Limb (tissue), 2 donors: ENCODE measurements at regions not wholly inside any gene's neighbourhood (a gene's known extent, or its start where the extent isn't known, plus 50 kb on each side); places are given as distances from the start of the nearest gene placed in this dataset.
"Not testable (repeated sequence)": the region's sequence is repeated elsewhere in the genome, so short reads cannot be mapped to it uniquely, and the experiment has no call there.

Experiments
- DNase-seq, 2 donors: peaks; one replicate each; pipeline ENCODE4 v3.0.0-alpha.2; 2016; ENCODE audit errors: extremely low spot score in 2 of 2

DNA sequence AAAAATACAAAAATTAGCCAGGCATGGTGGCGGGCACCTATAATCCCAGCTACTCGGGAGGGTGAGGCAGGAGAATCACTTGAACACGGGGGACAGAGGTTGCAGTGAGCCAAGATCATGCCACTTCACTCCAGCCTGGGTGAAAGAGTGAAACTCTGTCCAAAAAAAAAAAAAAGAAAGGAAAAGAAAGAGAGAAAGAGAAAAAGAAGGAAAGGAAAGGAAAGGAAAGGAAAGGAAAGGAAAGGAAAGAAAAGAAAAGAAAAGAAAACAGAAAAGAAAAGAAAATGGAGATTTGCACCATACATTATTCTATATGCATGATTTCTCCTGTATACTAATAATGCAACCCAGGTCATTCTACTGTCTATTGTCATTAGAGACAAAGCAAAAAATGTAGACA is 421.5 kb downstream of the PCDH19 start:
- DNase-seq: not testable (repeated sequence)

DNA sequence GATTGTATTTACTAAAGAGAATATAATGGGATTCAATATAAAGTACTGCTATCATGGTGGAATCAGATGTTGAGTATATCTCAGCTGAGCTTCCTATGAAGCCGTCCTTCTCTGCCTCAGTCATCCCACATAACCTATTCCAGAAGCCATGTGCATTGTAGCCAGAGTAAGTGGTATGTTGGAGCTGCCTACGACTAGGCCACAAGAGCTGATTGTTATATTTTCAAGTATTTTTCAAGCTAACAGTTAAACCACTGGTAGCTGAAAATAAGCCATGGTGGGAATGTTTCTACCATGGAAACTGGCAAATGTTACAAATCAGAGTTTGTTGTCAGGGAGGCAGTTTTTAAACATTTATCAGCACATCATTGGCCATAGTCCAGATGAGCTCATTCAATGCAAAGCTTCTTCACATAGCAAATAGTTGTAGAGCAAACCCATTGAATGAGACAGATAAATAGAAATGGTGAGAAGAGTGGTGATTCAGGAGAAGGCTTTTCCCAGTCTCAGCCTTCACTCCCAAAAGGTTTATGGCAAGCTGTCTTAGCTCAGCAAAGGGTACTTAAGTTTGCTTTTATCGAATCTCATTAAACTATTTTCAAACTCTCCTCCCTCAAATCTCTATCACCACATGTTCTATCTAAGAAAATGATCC is 436.4 kb downstream of the PCDH19 start:
- DNase-seq: no peak

DNA sequence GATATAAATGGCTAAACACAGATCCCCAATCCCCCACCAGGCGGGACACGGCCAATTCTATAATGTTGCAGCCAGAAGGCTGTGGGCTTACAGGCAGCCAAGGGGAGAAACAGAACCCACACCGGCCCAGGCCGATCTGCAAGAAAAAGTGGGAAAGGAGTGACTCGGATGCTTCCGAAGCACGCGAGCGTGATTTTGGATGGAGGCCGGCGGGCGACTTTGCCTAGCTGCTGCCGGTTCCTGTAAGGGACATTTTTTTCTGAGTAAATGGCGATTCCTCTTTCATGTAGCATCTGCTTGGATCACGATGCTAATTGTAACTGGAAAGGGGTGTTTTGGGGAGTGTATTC is 470.2 kb downstream of the PCDH19 start:
- DNase-seq: peak in 1 of 2 donors; percentile 19

- DNase-seq: peak in 1 of 2 donors; percentile 20
These were observed 470.7 kb downstream of the PCDH19 start for GRCh38 chrX:99939206-99939882.

- DNase-seq: no peak
These were observed 471.6 kb downstream of the PCDH19 start for GRCh38 chrX:99938464-99938863.

GRCh38 chrX:99933865-99934264 is 476.2 kb downstream of the PCDH19 start:
- no peak for DNase-seq

DNA sequence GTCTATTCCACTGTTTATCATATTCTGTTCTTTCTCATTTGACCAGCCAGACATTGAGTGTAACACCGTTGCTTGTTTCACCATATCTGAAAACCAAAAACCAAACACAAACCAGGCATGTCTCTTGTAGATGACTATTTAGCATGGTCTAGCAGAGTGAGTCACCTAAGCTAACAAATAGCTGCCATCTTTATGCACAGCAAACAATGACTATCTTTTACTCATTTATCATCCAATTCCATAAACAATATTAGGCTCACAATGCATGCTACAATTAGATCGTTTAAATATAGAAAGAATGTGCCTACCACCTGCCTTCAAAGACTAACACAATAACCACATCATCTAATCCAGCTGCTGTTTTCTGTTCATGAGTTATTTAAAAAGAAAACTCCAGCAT is 495.4 kb downstream of the PCDH19 start:
- no peak for DNase-seq

DNA sequence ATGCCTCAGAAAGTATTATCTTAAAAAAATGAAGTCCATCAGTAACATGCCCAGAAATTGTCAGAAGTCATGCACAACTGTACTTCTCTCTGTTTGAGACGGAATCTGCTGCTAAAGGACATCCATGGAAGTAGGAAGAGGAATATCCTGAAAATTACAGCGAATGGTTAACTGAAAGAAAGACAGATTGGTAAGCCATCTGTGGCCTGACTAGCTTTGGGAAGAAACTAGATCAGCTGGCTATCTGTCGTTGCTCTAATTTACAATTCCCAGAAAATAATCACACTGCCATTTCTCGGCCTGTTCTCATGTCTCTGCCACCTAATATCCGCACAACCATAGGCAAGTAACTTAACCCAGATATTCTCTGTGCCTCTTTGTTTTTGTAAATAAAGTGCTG is 496.5 kb downstream of the PCDH19 start:
- DNase-seq: no peak

- no peak for DNase-seq
These were observed 500.1 kb downstream of the PCDH19 start for GRCh38 chrX:99909946-99910345.

- no peak for DNase-seq
These were observed 509.0 kb downstream of the PCDH19 start for GRCh38 chrX:99901091-99901490.

DNA sequence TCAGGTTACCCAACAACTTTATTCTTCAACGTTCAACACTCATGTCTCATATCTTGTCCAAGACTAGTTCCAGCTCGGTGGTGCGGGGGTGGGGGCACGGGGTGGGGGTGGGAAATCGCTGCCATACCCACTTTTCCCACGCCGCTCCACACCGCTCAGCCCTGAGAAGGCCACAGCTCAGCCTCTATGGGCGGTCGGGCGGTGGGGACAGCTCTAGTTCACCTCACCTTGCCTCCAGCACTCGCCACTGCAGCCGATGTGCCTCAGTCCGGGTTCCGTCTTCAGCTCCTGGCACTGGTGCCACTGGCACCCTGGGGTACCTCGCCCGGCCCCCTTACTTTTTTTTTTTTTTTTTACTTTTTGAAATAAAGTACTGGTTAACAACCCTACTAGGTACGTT is 522.2 kb downstream of the PCDH19 start:
- DNase-seq: no peak

- no peak for DNase-seq
These were observed 552.6 kb downstream of the PCDH19 start for GRCh38 chrX:99857455-99857854.

DNA sequence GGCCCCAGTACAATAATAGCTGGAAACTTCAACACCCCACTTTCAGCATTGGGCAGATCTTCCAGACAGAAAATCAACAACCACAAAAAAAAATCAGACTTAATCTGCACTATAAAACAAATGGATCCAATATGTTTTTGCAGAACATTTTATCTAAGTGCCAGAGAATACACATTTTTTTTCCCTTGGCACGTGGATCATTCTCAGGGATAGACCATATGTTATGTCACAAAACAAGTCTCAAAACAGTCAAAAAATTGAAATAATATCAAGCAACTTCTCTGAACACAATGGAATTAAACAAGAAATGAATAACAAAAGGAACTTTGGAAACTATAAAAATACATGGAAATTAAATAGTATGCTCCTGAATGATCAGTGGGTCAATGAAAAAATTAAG is 576.3 kb downstream of the PCDH19 start:
- DNase-seq: no peak

DNA sequence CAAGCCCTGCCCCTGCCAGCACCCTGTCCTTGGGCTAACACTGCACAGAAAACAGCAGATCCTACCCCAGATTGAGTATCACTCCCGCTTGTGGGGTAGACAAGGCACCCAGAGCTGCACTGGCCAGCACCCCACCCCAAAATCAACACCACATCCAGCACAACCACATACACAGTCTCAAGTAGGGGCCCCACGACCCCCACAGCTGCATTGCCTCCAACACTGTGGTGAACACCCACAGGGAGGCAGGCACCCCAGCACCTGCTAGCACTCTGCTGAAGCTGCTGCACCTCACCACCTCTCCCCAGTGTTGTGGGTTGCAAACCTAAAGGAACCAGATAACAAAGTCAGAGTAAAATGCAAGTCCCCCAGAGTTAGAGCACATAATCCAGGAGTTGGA is 589.9 kb downstream of the PCDH19 start:
- no peak for DNase-seq

DNA sequence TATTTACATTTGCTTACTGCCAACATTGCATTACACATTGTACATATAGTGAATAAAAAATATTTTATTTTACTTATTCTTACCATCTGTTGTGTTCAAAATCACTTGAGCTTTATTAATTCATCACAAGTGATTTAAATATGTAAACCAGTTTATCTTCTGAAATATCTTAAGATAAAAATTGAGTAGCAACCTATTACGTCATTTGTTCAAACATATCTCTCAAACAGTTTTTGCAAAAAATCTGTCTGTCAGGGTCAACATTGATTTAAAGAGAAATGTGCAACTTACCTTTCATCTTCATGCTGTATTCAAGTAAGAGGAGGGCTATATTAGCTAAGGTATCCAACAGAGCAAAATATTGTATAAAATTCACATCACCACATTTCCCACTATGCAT is 610.1 kb downstream of the PCDH19 start:
- no peak for DNase-seq

DNA sequence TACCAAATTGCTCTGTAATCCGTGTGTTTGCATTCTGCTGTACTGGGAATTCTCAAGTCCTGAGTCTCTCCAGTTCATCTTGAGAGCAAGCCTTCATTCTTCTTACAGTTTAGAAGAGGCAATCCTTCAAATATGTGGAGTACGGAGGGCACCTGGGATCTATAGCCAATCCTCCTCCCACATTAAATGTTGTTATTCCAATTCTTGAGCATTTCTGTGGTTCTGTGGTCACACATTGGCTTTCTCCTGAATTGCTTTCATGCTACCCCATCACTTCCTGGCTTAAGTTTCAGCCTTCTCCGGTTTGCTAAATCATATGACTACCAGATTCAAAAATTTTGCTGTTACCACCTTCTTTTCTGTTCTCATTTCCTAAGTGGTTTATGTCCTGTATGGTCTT is 611.1 kb downstream of the PCDH19 start:
- no peak for DNase-seq

DNA sequence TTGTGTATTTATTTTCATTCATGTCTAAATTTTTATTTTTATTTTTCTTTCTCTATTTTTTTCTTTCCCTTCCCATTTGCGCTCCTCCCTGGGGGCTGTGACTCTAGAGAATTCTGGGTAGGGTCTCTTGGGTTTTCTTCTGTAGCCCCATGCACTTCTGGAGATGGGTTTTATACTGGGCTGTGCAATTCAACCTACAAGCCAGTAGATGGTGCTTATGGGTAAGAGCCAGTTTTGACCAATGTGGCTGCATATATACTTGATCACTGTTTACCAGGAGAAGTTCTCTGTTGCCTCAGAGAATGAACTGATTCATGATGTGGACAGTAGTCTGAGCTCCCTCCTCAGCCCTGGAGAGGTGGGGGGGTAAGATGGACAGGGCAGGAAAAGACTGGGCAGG is 614.6 kb downstream of the PCDH19 start:
- no peak for DNase-seq

DNA sequence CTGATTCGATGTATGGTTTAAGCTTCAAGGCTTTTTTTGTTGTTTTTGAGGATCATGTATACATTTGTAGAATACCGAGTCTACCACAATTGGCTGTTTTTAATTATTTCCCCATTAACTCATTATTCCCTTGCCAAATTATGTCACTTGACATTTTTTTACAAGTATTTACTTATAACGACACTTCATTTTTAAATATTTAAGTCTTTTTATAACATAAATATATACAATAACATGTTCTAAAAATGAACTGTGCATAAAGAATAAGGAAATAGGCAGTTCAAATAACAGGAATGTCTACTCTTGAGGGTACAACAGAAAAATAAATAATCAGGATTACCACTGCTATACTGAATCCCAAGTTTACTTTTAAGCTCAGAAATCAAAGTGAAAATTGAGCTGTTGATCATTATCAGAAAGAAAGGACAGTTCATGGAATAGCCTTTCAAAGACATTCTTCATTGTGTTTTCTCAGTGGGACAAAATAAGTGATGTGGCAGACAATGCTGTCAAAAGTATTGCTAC is 627.5 kb downstream of the PCDH19 start:
- no peak for DNase-seq

DNA sequence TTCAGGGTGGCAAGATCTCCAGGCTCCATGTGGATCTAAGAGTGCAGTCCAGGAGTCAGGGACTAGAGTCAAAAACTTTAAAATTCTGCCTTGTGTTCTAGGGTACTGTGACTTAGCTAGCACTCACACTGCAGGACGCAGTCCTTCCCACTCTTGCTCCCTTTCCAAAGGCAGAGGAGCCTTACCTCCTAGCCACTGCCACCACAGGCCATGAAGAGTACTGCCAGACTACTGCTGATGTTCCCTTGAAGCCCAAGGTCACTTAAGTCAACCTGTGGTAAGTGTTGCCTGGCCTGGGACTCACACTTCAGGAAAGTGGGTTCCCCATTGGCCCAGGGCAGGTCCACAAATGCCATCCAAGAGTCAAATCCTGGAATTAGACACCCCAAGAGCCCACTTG is 632.2 kb downstream of the PCDH19 start:
- DNase-seq: no peak

- no peak for DNase-seq
These were observed 648.3 kb downstream of the PCDH19 start for GRCh38 chrX:99761731-99762130.

- DNase-seq: no peak
These were observed 657.3 kb downstream of the PCDH19 start for GRCh38 chrX:99752776-99753175.

- DNase-seq: no peak
These were observed 659.4 kb downstream of the PCDH19 start for GRCh38 chrX:99750721-99751120.

GRCh38 chrX:99722094-99722493 is 688.0 kb downstream of the PCDH19 start:
- DNase-seq: no peak
